ENCODE measurements at regions not wholly inside any gene's neighbourhood (a gene's known extent, or its start where the extent isn't known, plus 50 kb on each side); places are given as distances from the start of the nearest gene placed in this dataset.

GRCh38 chr14:89587136-89587420, 170.0 kb upstream of the FOXN3 start:
- no peak for TF ChIP-seq CTCF (IDR thresholded peaks at IDR 0.05)
- no peak for TF ChIP-seq POLR2A (IDR thresholded peaks at IDR 0.05)

All from body of pancreas (tissue), 4 donors.